GM12874 (cell line): ENCODE measurements at regions not wholly inside any gene's neighbourhood (a gene's known extent, or its start where the extent isn't known, plus 50 kb on each side); places are given as distances from the start of the nearest gene placed in this dataset.

ENCODE experiments used
- TF ChIP-seq, protein P1 (sequence below): IDR thresholded peaks from 2 replicates; pipeline ENCODE4 v1.5.1; 2011; ENCODE audit warnings: low read depth, mild to moderate bottlenecking, control low read depth, low read length, moderate library complexity; ENCODE audit not compliant: insufficient read depth

DNA sequence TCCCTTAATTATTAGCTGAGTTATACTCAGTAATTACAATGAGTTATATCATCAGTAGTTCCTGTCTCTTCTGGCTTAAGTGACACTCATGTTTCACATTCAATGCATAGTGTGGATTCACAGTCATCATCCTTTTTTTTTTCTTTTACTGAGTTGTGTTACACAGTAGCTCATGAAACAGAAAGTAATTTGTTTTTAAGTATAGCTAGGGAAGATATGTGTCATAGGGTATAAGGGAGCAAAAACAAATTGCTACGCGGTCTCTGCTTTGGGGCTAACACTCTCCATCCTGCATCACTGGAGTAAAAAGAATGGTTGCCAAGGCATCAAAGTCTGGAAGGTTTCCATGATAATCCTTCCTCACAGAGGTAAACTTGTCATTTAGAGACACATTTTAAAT is 971.7 kb upstream of the NCAM2 start:
- TF ChIP-seq, protein P1, sequence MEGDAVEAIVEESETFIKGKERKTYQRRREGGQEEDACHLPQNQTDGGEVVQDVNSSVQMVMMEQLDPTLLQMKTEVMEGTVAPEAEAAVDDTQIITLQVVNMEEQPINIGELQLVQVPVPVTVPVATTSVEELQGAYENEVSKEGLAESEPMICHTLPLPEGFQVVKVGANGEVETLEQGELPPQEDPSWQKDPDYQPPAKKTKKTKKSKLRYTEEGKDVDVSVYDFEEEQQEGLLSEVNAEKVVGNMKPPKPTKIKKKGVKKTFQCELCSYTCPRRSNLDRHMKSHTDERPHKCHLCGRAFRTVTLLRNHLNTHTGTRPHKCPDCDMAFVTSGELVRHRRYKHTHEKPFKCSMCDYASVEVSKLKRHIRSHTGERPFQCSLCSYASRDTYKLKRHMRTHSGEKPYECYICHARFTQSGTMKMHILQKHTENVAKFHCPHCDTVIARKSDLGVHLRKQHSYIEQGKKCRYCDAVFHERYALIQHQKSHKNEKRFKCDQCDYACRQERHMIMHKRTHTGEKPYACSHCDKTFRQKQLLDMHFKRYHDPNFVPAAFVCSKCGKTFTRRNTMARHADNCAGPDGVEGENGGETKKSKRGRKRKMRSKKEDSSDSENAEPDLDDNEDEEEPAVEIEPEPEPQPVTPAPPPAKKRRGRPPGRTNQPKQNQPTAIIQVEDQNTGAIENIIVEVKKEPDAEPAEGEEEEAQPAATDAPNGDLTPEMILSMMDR = no peak

DNA sequence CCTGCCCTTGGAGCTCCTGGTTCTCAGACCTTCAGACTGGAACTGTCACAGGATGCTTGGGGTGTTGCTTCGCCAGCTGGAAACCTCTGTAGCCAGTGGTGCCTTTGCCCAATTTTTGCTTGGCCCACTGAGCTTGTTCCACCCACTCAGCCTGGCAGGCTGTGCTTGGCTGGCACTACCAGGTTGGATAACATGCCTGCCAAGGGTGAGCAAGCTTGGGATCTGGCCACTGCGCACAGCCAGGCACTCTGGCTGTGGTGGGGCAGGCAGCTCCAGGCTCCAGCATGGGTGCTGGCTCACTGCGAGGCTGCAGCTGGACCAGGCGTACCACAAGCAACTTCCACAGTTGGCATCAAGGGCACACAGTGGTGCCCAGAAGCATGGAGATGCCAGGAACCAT is 967.8 kb upstream of the NCAM2 start:
- TF ChIP-seq, protein P1 = no peak

DNA sequence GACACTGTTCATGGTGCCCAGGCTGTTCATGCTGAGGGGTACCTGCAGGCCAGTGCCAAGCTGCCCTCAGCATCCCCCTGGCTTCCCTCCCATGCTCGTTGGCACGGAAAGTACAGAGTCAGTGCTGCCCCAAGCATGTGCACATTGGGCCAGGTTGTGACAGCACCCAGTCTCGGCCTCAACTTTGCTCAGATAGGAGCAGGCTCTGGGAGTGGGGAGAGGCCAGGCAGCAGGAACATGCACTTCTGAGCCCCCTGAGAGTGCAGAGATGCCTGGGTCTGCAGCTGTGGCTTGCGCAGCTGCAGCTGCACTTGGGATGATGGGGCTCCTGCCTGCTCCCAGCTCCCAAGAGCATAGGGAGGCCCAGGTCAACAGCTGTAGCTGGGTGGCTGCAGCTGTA is 966.4 kb upstream of the NCAM2 start:
- TF ChIP-seq, protein P1 = no peak

DNA sequence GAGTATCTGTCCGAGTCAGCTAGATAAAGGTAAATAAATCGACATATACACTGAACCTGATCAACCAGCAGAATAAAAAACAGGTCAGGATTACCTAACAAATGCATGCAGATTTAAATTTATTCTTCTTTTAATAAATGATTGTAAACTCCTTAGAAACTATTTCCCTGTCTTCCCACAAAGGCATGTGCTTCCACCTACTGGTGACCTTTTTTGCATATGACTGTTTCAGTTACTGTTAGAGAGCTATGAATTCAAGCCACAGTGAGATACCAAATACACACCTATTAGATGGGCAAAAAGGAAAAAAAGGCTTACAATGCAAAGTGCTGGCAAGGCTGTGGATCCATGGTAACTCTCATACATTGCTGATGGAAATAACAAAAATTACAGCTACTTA is 957.4 kb upstream of the NCAM2 start:
- TF ChIP-seq, protein P1 = no peak

DNA sequence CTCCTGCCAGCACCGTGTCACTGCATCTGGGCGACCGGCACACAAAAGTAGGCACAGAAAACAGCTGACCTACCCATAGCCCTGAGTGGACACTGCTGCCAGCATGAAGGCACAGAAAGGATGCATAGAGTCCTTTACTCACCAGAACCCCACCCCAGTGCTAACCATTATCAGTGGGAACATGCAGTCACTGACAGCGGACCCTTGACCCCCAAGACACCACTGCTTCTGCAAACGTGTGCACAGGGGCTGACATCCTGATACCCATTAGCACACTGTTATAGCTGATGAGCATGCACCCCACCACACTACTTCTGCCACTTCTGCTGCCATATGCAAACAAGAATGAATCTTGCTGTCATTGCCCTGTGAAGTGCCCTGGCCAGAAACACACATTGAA is 953.0 kb upstream of the NCAM2 start:
- TF ChIP-seq, protein P1 = no peak

GRCh38 chr21:20083336-20083735 is 914.9 kb upstream of the NCAM2 start:
- TF ChIP-seq, protein P1 = no peak

- TF ChIP-seq, protein P1 = no peak
These were observed 914.3 kb upstream of the NCAM2 start for GRCh38 chr21:20083925-20084324.

GRCh38 chr21:20086508-20086907 is 911.7 kb upstream of the NCAM2 start:
- TF ChIP-seq, protein P1 = no peak
